ENCODE measurements at regions not wholly inside any gene's neighbourhood (a gene's known extent, or its start where the extent isn't known, plus 50 kb on each side); places are given as distances from the start of the nearest gene placed in this dataset.
"Not testable (repeated sequence)": the region's sequence is repeated elsewhere in the genome, so short reads cannot be mapped to it uniquely, and the experiment has no call there.

DNA sequence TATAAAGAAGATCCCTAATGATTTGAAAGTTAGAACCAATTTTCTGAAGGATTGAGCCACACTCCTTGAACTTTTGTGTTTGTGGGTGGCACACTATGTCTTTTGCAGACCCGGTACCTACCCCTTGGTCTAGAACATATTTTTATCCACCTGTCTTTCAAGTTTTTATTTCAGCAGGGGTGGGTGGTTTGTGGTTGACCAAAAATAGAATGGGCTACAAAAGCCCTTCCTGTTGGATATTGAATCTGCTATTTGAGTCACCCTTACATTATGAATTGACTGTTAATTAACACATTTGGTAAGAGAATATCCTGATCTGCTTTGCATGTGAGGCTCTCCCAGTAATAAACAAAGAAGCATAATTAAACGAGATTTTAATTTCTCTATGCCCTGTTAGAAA, 401.2 kb downstream of the POTEH start:
- not testable (repeated sequence) for H3K4me1 ChIP-seq (ENCODE audit: control insufficient read depth, low read length); H3K27ac ChIP-seq (ENCODE audit: low read depth, low read length); H3K4me3 ChIP-seq (ENCODE audit: low read length); H3K27me3 ChIP-seq (ENCODE audit: control insufficient read depth, low read length); H3K9me3 ChIP-seq (ENCODE audit: control insufficient read depth, insufficient read depth, low read length); H3F3A ChIP-seq (ENCODE audit: control insufficient read depth, insufficient read depth); H3K36me3 ChIP-seq (ENCODE audit: control insufficient read depth, low read length); H4K20me1 ChIP-seq (ENCODE audit: control insufficient read depth, insufficient read depth, low read depth, low read length); H3K9me2 ChIP-seq (replicated peaks; ENCODE audit: control insufficient read depth, low read length); H3K79me2 ChIP-seq (ENCODE audit: control insufficient read depth, low read length); H3K4me2 ChIP-seq (ENCODE audit: low read length)

DNA sequence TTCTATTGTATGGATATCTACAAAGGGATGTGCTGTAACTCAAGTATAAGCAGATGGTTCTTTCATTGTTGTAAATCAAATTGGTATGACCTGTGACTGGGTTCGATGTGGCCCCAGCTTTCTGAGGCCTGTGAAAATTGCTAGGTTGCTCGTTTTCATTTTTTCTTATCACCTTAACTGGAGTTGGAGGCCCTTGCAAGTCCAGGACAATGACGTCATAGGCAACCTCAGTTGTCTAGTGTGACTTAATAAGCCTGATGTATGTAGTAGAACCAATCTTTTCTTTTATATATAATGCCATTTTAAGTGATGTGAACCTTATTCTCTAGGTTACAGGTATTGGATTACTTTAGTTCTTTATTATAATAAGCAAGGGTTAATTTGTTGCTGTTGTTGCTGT, 415.3 kb downstream of the POTEH start:
- H3K27ac ChIP-seq (ENCODE audit: low read depth, low read length); H3K4me3 ChIP-seq (ENCODE audit: low read length); H3K9me3 ChIP-seq (ENCODE audit: control insufficient read depth, insufficient read depth, low read length); H3K79me2 ChIP-seq (ENCODE audit: control insufficient read depth, low read length); H3F3A ChIP-seq (ENCODE audit: control insufficient read depth, insufficient read depth); H3K27me3 ChIP-seq (ENCODE audit: control insufficient read depth, low read length); H3K4me2 ChIP-seq (ENCODE audit: low read length); H3K36me3 ChIP-seq (ENCODE audit: control insufficient read depth, low read length); H3K9me2 ChIP-seq (replicated peaks; ENCODE audit: control insufficient read depth, low read length); H4K20me1 ChIP-seq (ENCODE audit: control insufficient read depth, insufficient read depth, low read depth, low read length); H3K4me1 ChIP-seq (ENCODE audit: control insufficient read depth, low read length): not testable (repeated sequence)

DNA sequence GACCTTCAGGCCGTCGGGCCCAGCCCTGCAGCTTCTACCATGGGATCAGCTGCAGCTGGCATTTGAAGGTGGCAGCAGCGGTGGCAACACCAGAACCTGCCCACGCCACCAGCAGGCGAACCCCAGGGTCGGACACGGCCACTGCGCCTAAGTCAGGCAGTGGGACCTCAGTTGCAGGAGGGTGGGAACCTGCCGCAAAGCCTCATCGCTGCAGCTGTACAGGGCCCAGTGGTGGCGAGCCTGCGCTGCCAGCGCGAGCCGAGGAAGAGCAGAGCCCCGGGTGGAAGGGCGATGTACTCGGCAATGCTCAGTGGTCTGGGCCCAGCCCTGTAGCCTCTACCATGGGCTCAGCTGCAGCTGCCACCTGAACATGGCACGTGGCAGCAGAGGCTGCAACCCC, 441.6 kb downstream of the POTEH start:
- not testable (repeated sequence) for H3K9me3 ChIP-seq (ENCODE audit: control insufficient read depth, insufficient read depth, low read length); H3F3A ChIP-seq (ENCODE audit: control insufficient read depth, insufficient read depth); H3K4me2 ChIP-seq (ENCODE audit: low read length); H3K4me1 ChIP-seq (ENCODE audit: control insufficient read depth, low read length); H3K36me3 ChIP-seq (ENCODE audit: control insufficient read depth, low read length); H4K20me1 ChIP-seq (ENCODE audit: control insufficient read depth, insufficient read depth, low read depth, low read length); H3K27ac ChIP-seq (ENCODE audit: low read depth, low read length); H3K4me3 ChIP-seq (ENCODE audit: low read length); H3K9me2 ChIP-seq (replicated peaks; ENCODE audit: control insufficient read depth, low read length); H3K79me2 ChIP-seq (ENCODE audit: control insufficient read depth, low read length); H3K27me3 ChIP-seq (ENCODE audit: control insufficient read depth, low read length)

DNA sequence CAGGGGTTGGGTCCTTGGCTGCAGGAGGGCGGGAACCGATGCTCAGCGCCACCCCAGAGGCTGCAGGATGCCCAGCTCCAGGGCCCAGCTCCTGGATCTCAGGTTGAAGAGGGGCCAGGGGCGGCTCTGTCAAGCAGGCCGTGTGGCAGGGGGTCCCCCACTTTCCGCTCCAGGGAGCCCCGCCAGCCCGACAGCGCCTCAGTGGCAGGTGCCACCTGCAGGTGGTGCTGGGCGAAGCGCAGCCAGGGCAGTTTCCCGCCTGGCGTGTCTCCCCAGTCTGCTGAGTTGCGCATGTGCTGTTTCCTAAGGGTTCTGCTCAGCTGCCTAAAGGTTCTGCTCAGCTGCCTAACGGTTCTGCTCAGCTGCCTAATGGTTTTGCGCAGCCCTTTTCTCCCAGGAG, 442.1 kb downstream of the POTEH start:
- Histone ChIP-seq H3K9me2 (replicated peaks; ENCODE audit: control insufficient read depth, low read length) (no peaks in the 10 kb centered on the region), H3K4me2 (ENCODE audit: low read length) (no peak overlapping the region), H3K4me1 (ENCODE audit: control insufficient read depth, low read length) (no peaks in the 10 kb centered on the region), H3K79me2 (ENCODE audit: control insufficient read depth, low read length) (no peaks in the 10 kb centered on the region), H3F3A (ENCODE audit: control insufficient read depth, insufficient read depth) (no peaks in the 10 kb centered on the region), H3K9me3 (ENCODE audit: control insufficient read depth, insufficient read depth, low read length) (no peaks in the 10 kb centered on the region; the same call in 1 of the 2 replicates), H3K27ac (ENCODE audit: low read depth, low read length) (no peak overlapping the region), H4K20me1 (ENCODE audit: control insufficient read depth, insufficient read depth, low read depth, low read length) (no peaks in the 10 kb centered on the region), H3K36me3 (ENCODE audit: control insufficient read depth, low read length) (no peaks in the 10 kb centered on the region), H3K27me3 (ENCODE audit: control insufficient read depth, low read length) (no peaks in the 10 kb centered on the region), H3K4me3 (ENCODE audit: low read length) (no peak overlapping the region)
- TF ChIP-seq, protein P1, sequence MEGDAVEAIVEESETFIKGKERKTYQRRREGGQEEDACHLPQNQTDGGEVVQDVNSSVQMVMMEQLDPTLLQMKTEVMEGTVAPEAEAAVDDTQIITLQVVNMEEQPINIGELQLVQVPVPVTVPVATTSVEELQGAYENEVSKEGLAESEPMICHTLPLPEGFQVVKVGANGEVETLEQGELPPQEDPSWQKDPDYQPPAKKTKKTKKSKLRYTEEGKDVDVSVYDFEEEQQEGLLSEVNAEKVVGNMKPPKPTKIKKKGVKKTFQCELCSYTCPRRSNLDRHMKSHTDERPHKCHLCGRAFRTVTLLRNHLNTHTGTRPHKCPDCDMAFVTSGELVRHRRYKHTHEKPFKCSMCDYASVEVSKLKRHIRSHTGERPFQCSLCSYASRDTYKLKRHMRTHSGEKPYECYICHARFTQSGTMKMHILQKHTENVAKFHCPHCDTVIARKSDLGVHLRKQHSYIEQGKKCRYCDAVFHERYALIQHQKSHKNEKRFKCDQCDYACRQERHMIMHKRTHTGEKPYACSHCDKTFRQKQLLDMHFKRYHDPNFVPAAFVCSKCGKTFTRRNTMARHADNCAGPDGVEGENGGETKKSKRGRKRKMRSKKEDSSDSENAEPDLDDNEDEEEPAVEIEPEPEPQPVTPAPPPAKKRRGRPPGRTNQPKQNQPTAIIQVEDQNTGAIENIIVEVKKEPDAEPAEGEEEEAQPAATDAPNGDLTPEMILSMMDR (IDR thresholded peaks at IDR 0.05; ENCODE audit: low read depth, low read length, poor library complexity, severe bottlenecking), result no peak
- no peak for TF ChIP-seq EZH2phosphoT487 (IDR thresholded peaks at IDR 0.05; ENCODE audit: borderline replicate concordance, low read length)

DNA sequence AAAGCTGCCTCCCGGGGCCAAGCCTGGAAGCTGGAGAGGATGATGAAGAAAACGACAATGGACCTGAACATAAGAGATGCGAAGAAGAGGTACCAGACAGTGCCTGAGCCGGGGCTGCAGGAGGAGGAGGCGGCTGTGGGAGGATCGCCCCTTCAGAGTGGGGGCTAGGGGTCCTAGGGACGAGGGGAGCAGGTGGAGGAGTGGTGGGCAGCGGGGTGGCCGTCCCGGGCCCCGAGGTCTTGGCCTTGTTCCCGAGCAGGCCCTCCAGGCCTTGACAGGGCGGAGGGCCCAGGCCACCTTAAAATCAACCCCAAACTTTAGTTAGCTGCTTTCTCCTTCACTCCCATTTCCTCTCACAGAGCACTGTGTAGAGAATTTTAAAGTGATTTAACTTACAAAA, 442.8 kb downstream of the POTEH start:
- not testable (repeated sequence) for H3K9me3 ChIP-seq (ENCODE audit: control insufficient read depth, insufficient read depth, low read length); H3K4me1 ChIP-seq (ENCODE audit: control insufficient read depth, low read length); H3K27ac ChIP-seq (ENCODE audit: low read depth, low read length); H3K79me2 ChIP-seq (ENCODE audit: control insufficient read depth, low read length); H3K27me3 ChIP-seq (ENCODE audit: control insufficient read depth, low read length); H3K4me3 ChIP-seq (ENCODE audit: low read length); H3K36me3 ChIP-seq (ENCODE audit: control insufficient read depth, low read length); H3K9me2 ChIP-seq (replicated peaks; ENCODE audit: control insufficient read depth, low read length); H4K20me1 ChIP-seq (ENCODE audit: control insufficient read depth, insufficient read depth, low read depth, low read length); H3F3A ChIP-seq (ENCODE audit: control insufficient read depth, insufficient read depth); H3K4me2 ChIP-seq (ENCODE audit: low read length)

DNA sequence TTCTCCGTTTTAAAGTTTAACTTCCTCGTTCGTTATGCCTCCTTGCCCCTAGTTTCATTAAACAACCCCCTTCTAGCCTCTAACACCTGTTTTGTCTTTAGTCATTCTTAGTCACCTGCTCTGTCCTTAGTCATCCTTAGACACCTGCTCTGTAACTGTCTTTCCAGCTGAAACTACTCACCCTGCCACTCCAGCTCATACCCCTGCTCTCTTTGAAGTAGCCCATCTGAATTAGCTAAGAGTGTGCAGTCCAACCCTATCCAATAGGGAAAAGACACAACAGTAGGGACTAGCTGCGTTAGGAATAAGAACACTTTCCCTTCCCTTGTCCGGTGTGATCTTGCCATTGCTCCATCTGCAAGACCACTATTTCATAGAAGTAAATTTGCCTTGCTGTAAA, 446.5 kb downstream of the CCT8L2 start:
- not testable (repeated sequence) for H3K27ac ChIP-seq (ENCODE audit: low read depth, low read length); H3K9me2 ChIP-seq (replicated peaks; ENCODE audit: control insufficient read depth, low read length); H3K4me3 ChIP-seq (ENCODE audit: low read length); H3K79me2 ChIP-seq (ENCODE audit: control insufficient read depth, low read length); H3K9me3 ChIP-seq (ENCODE audit: control insufficient read depth, insufficient read depth, low read length); H3K27me3 ChIP-seq (ENCODE audit: control insufficient read depth, low read length); H3K4me2 ChIP-seq (ENCODE audit: low read length); H3F3A ChIP-seq (ENCODE audit: control insufficient read depth, insufficient read depth); H3K4me1 ChIP-seq (ENCODE audit: control insufficient read depth, low read length); H3K36me3 ChIP-seq (ENCODE audit: control insufficient read depth, low read length); H4K20me1 ChIP-seq (ENCODE audit: control insufficient read depth, insufficient read depth, low read depth, low read length)

Measured in DOHH2 (cell line).